BE2C (cell line): ENCODE measurements at regions not wholly inside any gene's neighbourhood (a gene's known extent, or its start where the extent isn't known, plus 50 kb on each side); places are given as distances from the start of the nearest gene placed in this dataset.

Source experiments
- DNase-seq: peaks from one replicate; pipeline ENCODE4 v3.0.0-alpha.2; 2020
- H3K27me3 ChIP-seq: fragments of 250-450 bp; sonication (Bioruptor Pico); 2 replicates; pipeline ENCODE4 v1.5.1; 2020; ENCODE audit warnings: mild to moderate bottlenecking
- H3K36me3 ChIP-seq: fragments of 250-450 bp; sonication (Bioruptor Pico); 2 replicates; pipeline ENCODE4 v1.5.1; 2020; ENCODE audit warnings: mild to moderate bottlenecking
- H3K4me1 ChIP-seq: fragments of 250-450 bp; sonication (Bioruptor Pico); 2 replicates; pipeline ENCODE4 v1.5.1; 2020
- H3K4me3 ChIP-seq: 2 replicates; pipeline ENCODE4 v1.5.1; 2011; ENCODE audit warnings: low read depth, low read length
- H3K9me3 ChIP-seq: fragments of 250-450 bp; sonication (Bioruptor Pico); 2 replicates; pipeline ENCODE4 v1.5.1; 2020
- TF ChIP-seq, protein P1 (sequence below): IDR thresholded peaks from 2 replicates; pipeline ENCODE4 v1.5.1; 2012; ENCODE audit warnings: mild to moderate bottlenecking, low read depth, low read length

DNA sequence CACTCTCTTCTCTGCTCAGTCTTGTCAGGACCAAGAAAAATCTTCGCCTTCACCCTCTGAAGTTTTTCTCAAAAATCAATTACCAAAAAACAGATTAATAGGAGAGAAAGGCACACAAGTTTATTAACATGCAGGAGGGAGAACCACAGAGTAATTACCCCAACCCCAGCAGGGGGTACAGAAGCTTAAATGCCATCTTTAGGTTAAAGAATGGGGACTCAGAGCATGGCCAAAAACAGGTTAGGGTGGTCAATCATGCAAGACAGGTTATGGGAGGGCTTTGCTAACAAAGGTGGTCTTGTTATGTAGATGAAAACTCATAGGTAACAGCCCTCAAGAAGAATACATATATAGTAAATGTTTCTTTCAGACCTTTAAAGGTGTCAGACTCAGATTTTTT, 100.5 kb upstream of the BTN3A2 start:
- H3K4me3 ChIP-seq, result no peak overlapping the region
- no peaks in the 10 kb centered on the region for H3K27me3 ChIP-seq
- H3K36me3 ChIP-seq, result no peaks in the 10 kb centered on the region
- no peaks in the 10 kb centered on the region for H3K4me1 ChIP-seq
- TF ChIP-seq, protein P1, sequence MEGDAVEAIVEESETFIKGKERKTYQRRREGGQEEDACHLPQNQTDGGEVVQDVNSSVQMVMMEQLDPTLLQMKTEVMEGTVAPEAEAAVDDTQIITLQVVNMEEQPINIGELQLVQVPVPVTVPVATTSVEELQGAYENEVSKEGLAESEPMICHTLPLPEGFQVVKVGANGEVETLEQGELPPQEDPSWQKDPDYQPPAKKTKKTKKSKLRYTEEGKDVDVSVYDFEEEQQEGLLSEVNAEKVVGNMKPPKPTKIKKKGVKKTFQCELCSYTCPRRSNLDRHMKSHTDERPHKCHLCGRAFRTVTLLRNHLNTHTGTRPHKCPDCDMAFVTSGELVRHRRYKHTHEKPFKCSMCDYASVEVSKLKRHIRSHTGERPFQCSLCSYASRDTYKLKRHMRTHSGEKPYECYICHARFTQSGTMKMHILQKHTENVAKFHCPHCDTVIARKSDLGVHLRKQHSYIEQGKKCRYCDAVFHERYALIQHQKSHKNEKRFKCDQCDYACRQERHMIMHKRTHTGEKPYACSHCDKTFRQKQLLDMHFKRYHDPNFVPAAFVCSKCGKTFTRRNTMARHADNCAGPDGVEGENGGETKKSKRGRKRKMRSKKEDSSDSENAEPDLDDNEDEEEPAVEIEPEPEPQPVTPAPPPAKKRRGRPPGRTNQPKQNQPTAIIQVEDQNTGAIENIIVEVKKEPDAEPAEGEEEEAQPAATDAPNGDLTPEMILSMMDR, result no peak
- DNase-seq, result no peak
- no peaks in the 10 kb centered on the region for H3K9me3 ChIP-seq

DNA sequence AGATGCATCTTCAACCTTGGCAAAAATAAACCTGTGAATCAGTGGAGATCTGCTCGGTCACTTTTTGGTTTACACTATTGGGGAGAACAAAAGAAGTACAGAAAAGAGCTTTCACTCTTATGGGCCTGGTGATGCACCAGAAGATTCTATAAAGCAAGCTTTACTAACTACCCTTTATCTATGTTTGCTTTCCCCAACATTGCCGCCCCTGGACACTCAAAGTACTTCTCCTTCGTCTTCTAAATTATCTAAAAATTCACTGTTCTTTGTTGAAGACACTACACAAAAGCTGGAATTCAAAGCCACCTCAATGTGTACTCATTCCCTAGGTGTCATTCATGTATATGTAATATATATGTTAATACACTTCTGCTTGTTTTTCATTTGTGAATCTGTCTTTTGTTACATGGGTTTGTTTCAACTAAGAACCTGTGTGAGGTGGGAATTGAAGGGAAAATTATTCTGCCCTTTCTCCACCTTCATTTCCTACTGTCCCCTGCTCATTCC, 97.9 kb upstream of the BTN3A2 start:
- TF ChIP-seq, protein P1, result no peak
- no peaks in the 10 kb centered on the region for H3K9me3 ChIP-seq
- no peaks in the 10 kb centered on the region for H3K4me1 ChIP-seq
- H3K36me3 ChIP-seq, result no peaks in the 10 kb centered on the region
- H3K4me3 ChIP-seq, result no peak overlapping the region
- no peaks in the 10 kb centered on the region for H3K27me3 ChIP-seq
- DNase-seq, result no peak

DNA sequence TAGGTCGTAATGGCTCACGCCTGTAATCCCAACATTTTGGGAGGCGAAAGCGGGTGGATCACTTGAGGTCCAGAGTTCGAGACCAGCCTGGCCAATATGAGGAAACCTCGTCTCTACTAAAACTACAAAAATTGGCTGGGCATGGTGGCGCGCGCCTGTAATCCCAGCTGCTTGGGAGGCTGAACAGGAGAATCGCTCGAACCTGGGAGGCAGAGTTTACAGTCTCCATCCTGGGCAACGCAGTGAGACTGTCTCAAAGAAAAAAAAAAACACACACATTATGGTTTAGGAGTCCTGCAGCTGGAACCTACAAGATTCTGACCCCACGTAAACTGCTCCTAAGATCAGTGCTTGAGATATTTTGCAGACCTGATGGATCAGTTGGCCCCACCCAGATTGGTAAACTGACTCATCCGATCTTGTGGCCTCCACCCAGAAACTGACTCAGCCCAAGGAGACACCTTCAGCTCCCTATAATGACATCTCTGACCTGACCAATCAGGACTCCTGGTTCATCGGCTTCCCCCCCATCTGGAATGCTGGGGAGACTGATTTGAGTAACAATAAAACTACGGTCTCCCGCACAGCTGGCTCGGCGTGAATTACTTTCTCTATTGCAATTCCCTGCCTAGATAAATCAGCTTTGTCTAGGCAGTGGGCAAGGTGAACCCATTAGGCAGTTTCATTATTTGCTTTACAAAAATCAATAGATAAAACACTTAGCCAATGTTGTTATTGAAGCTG, 96.2 kb upstream of the BTN3A2 start:
- Histone ChIP-seq H3K9me3 (no peaks in the 10 kb centered on the region), H3K27me3 (no peaks in the 10 kb centered on the region), H3K36me3 (no peaks in the 10 kb centered on the region), H3K4me1 (no peaks in the 10 kb centered on the region), H3K4me3 (peak overlapping the region; percentile 82)
- TF ChIP-seq, protein P1, result no peak
- DNase-seq, result no peak

DNA sequence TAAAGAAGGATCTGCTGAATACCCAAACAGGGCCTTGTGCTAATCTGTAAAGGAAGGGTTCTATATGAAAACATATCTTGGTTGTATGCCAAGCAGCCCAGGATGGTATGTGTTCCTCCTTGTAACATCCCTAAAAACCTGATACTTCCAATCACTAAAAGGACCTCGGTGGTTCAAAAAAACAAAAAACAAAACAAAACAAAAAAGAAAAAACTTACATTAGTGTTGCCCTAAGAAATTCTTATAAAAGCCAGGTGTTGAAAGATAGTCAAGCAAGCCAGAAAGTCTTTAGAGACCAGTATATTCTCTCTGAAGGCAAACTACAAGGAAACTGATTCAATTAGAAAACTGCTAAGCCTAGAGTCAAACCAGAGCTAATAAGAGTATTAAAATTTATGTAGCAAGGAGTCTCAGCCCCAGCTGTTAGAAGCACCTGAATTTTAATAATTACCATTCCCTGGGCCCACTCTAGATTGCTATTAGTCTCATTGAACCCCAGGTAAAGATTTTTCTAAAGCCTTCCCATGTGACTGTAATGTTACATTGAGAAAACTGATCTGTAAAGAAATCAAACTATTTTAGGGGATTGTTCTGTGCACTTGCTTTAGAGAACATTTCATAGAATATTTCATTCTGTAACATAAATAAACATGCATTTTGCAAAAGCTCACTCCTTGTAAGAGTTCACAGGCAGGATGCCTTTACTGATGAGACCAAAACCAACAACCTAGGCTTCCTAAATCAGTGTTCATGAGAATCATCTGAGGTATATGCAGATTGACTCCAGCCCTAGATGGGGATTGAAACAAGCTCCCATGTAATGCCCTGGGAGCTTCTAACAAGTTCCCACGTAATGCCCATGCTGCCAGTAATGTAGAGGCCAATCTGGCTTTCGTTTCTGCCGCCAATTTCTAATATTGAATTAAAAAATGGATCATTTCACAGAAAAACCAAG, 95.2 kb upstream of the BTN3A2 start:
- TF ChIP-seq, protein P1, result no peak
- Histone ChIP-seq H3K4me1 (no peaks in the 10 kb centered on the region), H3K4me3 (peak overlapping the region; percentile 82), H3K27me3 (no peaks in the 10 kb centered on the region), H3K36me3 (no peaks in the 10 kb centered on the region), H3K9me3 (no peaks in the 10 kb centered on the region)
- DNase-seq, result peak; percentile 20

DNA sequence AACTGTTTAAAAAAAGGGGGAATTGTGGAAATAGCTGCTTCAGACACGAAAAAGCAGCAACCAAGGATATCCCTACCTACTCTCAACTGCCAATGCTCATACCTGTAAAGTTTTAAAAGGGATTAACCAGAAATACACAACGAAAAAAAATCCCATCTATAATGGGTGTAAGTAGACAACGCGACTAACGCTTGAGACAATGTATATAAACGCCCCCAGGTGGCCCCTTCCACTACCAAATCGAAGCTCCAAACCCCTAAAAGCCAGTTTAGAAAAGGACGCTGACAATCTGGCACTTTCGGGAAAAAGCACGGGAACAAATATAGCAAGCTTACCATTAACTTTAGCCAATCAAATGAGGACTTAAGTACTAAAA, 94.5 kb upstream of the BTN3A2 start:
- Histone ChIP-seq H3K9me3 (no peaks in the 10 kb centered on the region), H3K4me1 (no peaks in the 10 kb centered on the region), H3K27me3 (no peaks in the 10 kb centered on the region), H3K4me3 (peak overlapping the region; percentile 82), H3K36me3 (no peaks in the 10 kb centered on the region)
- TF ChIP-seq, protein P1, result peak; percentile 19; the same call in 1 of the 2 replicates
- peak; percentile 22 for DNase-seq
